Islet precursor cell (in vitro differentiated cells): ENCODE measurements at regions not wholly inside any gene's neighbourhood (a gene's known extent, or its start where the extent isn't known, plus 50 kb on each side); places are given as distances from the start of the nearest gene placed in this dataset.
"Not testable (repeated sequence)": the region's sequence is repeated elsewhere in the genome, so short reads cannot be mapped to it uniquely, and the experiment has no call there.

Source experiments
- DNase-seq: peaks from one replicate; pipeline ENCODE4 v3.0.0-alpha.2; 2018

DNA sequence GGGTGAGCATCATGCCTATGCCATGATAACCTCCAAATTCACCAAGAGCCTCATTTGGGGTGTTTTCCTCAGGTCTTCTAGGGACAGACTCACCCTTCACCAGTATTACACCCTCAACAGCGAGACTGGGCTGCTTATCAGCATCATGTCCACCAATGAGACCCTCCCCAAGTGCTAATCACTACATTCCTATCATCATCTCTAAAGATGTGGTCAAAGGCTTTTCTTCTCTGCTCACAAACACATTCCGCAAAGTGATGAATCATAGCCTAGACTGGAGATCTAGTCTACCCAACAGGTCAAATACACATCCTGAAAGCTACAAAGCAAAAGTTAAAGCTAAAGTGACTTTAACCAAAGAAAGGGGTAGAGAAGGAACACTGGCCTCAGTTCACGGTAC, 75.3 kb upstream of the C7orf33 start:
- peak; percentile 72 for DNase-seq

DNA sequence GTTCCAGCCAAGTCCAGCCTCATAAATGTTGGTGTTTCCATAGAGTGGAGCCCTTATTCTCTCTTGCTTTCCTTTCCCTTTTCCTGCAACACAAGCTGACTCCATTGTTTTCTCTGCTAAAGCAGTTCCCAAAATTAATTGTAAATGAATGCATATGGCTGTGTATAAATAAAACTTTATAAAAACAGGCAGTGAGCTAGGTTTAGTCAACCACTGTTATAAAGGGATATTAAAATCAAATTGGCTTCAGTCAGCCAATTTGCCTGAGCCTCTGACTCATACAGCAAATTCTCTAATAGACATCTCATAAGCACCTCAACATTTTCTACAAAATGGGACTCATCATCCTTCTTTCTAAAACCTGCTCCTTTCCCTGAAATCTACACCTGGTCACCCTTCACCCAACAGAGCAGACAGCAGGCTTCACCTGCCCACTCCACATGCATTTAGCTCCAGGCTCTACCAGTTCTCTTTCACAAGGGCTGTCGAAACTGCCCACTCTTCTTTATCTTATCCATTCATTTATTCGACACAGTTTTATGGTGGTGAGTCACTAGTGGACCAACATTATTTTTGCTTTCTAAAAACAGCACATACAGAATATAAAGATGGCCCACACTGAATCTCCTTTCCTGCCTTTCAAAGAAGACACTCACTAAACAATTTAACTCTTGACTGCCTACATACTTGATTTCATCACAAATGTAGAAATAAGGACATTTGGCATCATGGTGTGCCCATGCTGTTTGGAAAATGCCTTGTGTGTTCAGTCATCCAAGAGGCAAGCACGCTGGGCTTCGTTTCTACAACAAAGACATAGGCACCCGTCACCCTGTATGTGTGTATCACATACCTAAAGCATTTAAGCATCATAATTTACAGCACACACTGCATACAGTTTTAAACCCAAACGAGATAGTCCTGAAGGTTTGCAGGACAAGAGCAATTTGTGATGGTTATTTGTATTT, 74.6 kb upstream of the C7orf33 start:
- no peak for DNase-seq

DNA sequence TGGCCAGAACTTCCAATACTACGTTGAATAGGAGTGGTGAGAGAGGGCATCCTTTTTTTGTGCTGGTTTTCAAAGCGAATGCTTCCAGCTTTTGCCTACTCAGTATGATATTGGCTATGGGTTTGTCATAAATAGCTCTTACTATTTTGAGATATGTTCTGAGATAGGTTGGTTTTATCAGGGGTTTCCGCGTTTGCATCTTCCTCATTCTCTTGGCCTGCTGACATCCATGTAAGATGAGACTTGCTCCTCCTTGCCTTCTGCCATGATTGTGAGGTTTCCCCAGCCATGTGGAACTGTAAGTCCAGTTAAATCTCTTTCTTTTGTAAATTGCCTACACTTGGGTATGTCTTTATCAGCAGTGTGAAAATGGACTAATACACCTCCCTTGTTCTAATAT, 71.2 kb upstream of the C7orf33 start:
- not testable (repeated sequence) for DNase-seq

DNA sequence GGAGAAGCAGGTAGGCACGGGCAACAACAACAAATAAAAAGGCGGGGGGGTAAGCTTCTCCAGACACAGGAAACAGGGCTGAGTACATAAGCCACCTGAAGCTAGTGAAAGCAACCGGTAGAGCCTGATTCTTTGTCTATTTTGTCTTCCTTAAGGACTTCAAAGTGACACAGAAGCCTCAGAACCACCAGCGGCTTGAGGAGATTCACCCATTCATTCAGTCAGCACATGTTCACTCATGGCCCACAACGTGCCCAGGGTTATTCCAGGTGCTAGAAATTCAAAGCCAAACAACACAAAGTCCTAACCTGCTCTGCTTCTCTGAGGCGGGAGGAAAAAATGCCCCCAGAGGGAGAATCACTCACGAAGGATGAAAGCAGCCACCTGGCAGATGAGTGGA, 69.3 kb upstream of the C7orf33 start:
- DNase-seq = peak; percentile 83

DNA sequence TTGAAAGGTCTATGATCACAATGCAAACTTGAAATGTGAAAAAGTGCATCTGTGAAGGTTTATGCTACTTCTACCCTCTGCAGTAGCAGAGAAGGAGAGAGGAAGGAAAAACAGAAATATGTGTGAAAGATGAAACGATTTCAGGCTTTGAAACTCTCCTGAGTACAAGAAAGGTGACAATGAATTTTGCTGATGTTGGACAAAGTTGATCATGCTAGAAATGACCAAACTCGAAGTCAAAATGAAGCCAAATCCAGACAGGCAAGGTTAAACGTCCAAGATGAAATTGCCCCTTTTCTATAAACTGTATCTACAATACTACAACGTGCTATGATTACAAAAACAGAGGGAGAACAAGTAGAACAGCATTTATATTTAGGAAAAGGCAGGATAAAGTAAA, 67.0 kb upstream of the C7orf33 start:
- DNase-seq = no peak

DNA sequence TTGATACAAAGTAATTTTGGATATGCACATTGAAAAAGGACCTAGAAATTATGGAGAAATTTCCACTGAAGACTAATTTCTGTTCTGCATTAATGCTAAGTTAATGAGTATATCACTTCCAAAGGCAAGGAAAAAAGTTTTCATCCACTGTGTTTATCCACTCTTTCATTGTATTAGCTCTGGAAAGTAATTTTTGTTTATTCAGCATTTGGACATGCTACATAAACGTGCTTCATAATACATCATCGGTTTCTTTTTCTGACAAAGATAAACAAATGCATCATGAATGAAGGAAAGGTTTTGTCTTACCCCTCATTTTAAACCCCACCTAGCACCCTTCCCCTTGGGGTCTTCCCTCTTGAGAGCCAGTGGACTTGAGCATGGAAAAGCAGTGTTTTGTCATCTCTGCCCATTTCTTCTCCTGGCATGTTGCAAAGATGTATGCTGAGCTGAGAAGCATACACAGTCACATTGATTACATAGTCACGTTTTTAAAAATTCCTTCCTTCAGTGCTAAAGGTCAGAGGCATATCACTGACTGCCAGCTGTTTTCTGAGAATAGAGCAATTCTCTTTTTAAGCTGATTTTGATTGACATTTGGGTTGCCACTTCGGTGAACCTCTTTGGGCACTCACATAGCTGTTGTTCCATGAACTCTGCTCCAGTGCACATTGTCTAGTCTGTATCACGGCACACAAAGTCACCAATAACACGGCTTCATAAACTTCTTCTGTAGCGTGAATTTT, 65.9 kb upstream of the C7orf33 start:
- no peak for DNase-seq

DNA sequence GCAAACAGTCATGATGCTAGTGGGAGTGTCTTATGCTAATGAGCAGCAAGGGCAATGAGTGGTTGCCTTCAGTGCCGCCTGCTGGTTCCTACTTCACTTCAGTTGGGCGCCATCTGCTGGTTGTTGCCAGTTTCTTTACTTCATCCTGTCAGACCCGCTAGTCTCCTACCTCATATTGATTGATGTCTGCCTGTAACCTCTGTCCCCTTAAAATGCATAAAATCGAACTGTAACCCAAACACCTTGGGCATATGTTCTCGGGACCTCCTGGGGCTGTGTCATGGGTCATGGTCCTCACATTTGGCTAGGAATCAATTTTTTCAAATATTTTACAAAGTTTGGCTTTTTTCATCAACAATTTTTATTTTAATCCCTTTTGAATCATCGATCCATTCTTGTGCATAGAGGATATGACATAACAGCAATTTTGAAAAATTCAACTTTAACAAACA, 62.8 kb upstream of the C7orf33 start:
- peak; percentile 87 for DNase-seq

DNA sequence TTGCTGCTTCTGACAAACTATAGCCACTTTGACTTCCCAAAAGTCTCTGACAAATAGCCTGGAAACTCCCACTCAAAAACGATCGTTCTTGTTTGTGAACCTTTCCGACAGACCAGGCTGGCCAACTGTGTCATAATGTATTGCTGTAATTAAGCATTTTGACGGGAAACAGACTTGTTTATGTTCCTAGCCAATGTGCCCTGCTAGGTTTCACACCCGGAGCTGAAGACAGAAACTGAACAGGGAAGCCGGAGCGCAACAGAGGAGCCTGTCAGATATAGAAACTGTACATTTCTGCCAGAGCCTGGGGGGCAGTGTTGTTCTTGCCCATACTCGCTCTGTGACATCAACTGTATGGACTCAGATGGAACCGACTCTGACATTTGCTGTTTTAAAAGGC, 55.3 kb upstream of the C7orf33 start:
- peak; percentile 63 for DNase-seq

DNA sequence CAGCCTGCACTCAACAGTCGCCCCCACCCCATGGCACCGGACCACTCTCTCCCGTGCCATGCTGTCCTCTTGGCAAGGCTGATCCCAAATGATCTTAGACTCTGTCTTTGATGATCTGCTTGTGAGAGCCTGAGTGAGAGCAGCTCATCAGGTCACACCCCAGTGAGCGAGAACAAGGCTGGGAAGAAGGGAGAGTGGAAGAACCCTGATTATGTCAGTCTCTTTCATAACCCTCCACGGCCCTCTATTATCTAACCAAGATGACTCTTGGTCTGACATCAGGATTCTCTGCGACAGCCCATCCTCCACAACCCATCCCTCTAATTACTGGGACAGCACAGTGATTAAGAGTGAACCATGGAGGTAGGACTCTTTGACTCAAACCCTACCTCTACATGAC, 53.1 kb upstream of the C7orf33 start:
- DNase-seq = no peak

DNA sequence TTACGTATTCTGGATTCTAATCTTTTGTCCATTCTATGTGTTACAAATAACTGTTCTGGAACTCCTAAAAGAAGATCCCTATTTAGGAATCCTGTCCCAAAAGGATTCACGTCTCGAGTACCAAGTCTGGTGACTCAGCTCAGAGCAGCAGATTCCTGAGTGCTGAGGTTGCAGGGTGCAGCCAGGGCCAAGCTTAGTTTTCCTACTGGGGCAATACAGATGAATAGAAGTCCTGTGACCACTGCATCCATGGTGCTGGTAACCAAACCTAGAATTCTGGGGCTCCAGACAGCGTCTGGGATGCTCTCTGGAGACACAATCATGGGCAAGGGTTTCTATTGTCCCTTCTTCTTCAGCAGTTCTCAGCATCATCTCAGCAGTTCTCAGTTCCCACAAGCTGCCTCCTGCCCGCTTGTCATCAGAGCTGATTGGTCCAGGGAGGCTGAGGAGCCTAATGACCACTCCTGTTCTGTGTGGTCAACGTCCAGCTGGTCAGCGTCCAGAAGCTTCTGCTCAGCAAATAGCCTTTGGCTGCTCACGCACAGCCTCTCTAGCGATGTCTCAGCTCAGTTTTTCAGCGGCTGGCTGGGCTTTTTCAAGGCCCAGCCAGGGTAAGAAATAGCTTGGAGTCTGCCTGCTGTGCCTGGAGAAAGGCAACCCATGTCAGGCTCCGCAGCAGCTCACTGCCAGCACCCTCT, 50.4 kb upstream of the C7orf33 start:
- peak; percentile 94 for DNase-seq
